ENCODE measurements at regions not wholly inside any gene's neighbourhood (a gene's known extent, or its start where the extent isn't known, plus 50 kb on each side); places are given as distances from the start of the nearest gene placed in this dataset.

GRCh38 chr21:23890652-23891051, 1716.6 kb downstream of the MRPL39 start:
- TF ChIP-seq, protein P1, sequence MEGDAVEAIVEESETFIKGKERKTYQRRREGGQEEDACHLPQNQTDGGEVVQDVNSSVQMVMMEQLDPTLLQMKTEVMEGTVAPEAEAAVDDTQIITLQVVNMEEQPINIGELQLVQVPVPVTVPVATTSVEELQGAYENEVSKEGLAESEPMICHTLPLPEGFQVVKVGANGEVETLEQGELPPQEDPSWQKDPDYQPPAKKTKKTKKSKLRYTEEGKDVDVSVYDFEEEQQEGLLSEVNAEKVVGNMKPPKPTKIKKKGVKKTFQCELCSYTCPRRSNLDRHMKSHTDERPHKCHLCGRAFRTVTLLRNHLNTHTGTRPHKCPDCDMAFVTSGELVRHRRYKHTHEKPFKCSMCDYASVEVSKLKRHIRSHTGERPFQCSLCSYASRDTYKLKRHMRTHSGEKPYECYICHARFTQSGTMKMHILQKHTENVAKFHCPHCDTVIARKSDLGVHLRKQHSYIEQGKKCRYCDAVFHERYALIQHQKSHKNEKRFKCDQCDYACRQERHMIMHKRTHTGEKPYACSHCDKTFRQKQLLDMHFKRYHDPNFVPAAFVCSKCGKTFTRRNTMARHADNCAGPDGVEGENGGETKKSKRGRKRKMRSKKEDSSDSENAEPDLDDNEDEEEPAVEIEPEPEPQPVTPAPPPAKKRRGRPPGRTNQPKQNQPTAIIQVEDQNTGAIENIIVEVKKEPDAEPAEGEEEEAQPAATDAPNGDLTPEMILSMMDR (IDR thresholded peaks at IDR 0.05) = no peak
- TF ChIP-seq POLR2A (IDR thresholded peaks at IDR 0.05) (no peak), POLR2AphosphoS5 (IDR thresholded peaks at IDR 0.05) (no peak)
